GM23248 (cell line): ENCODE measurements at regions not wholly inside any gene's neighbourhood (a gene's known extent, or its start where the extent isn't known, plus 50 kb on each side); places are given as distances from the start of the nearest gene placed in this dataset.
"Not testable (repeated sequence)": the region's sequence is repeated elsewhere in the genome, so short reads cannot be mapped to it uniquely, and the experiment has no call there.

ENCODE experiments used
- DNase-seq: peaks from one replicate; pipeline ENCODE4 v3.0.0-alpha.2; 2015
- H2AFZ ChIP-seq: fragments of 200-600 bp; sonication (generic); 2 replicates; pipeline ENCODE4 v1.6.1; 2016; ENCODE audit warnings: antibody characterized with exemption
- H3F3A ChIP-seq: fragments of 200-600 bp; sonication (generic); 2 replicates; pipeline ENCODE4 v1.6.1; 2016; ENCODE audit warnings: mild to moderate bottlenecking, antibody characterized with exemption, mixed run types; ENCODE audit not compliant: insufficient read depth
- H3K27ac ChIP-seq: fragments of 200-600 bp; sonication (generic); 2 replicates; pipeline ENCODE4 v1.5.1; 2016; ENCODE audit warnings: mild to moderate bottlenecking
- H3K27me3 ChIP-seq: fragments of 200-600 bp; sonication (generic); replicated peaks from 2 replicates; pipeline ENCODE4 v1.6.1; 2016; ENCODE audit warnings: mild to moderate bottlenecking; ENCODE audit not compliant: insufficient read depth
- H3K36me3 ChIP-seq: fragments of 200-600 bp; sonication (generic); 2 replicates; pipeline ENCODE4 v1.6.1; 2016; ENCODE audit warnings: low read depth, mild to moderate bottlenecking
- H3K4me1 ChIP-seq: fragments of 200-600 bp; sonication (generic); 2 replicates; pipeline ENCODE4 v1.6.1; 2016; ENCODE audit warnings: mild to moderate bottlenecking; ENCODE audit not compliant: insufficient read depth
- H3K4me2 ChIP-seq: fragments of 200-600 bp; sonication (generic); one replicate; pipeline ENCODE4 v1.6.1; 2016; ENCODE audit warnings: mild to moderate bottlenecking; ENCODE audit not compliant: unreplicated experiment
- H3K4me3 ChIP-seq: fragments of 200-600 bp; sonication (generic); 2 replicates; pipeline ENCODE4 v1.5.1; 2016; ENCODE audit warnings: mild to moderate bottlenecking
- H3K79me2 ChIP-seq: fragments of 200-600 bp; sonication (generic); 2 replicates; pipeline ENCODE4 v1.6.1; 2016; ENCODE audit warnings: mild to moderate bottlenecking; ENCODE audit not compliant: insufficient read depth
- H3K9ac ChIP-seq: fragments of 200-600 bp; sonication (generic); 2 replicates; pipeline ENCODE4 v1.6.1; 2016; ENCODE audit warnings: mild to moderate bottlenecking
- H3K9me2 ChIP-seq: fragments of 200-600 bp; sonication (generic); 2 replicates; pipeline ENCODE4 v1.6.1; 2016; ENCODE audit warnings: mixed run types, mild to moderate bottlenecking, moderate library complexity; ENCODE audit not compliant: insufficient read depth
- H3K9me3 ChIP-seq: fragments of 200-600 bp; sonication (generic); one replicate; pipeline ENCODE4 v1.6.1; 2017; ENCODE audit warnings: low read depth
- H4K20me1 ChIP-seq: fragments of 200-600 bp; sonication (generic); 2 replicates; pipeline ENCODE4 v1.6.0; 2016; ENCODE audit not compliant: insufficient read depth
- EZH2 ChIP-seq: fragments of 200-600 bp; sonication (generic); IDR thresholded peaks from 2 replicates; pipeline ENCODE4 v1.6.1; 2018; ENCODE audit warnings: antibody characterized with exemption, mild to moderate bottlenecking; ENCODE audit not compliant: insufficient read depth, poor library complexity, severe bottlenecking
- EZH2phosphoT487 ChIP-seq: fragments of 200-600 bp; sonication (generic); IDR thresholded peaks from 2 replicates; pipeline ENCODE4 v1.6.1; 2018; ENCODE audit warnings: antibody characterized with exemption, moderate library complexity, mild to moderate bottlenecking, low read depth; ENCODE audit not compliant: insufficient read depth
- WGBS, 2 experiments: methylation state at CpG; one replicate each; pipeline ENCODE4 v1.1.6; 2015 to 2017; ENCODE audit warnings: low lambda C conversion rate in 2 of 2, low coverage in 1 of 2; ENCODE audit errors: missing lambda C conversion rate in 2 of 2; 5-methylcytosine and 5-hydroxymethylcytosine counted together
- in situ Hi-C: fragments of 300-500 bp; cut with MboI; formaldehyde crosslinking; loops from 2 replicates; pipeline ENCODE4 v1.15.0; 2020

DNA sequence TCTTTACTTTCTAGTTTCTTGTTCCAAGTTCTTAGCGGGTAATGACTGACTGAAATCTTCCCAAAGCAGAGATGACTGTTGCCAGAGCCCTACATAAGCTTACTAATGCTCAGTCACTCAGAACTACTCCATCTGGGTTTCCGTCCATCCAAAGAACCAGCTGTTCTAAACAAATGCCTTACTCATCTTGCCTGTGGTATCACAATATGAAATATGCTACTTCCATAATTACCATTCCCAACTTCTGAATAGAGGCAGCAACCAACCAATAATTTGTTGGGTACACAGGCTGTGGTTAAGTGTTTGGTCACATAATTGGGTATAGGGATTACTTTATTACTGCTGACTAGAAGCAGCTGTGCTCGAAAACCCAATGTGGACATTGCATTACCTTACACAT is 930.2 kb upstream of the DIAPH2 start:
- Histone ChIP-seq H3K9me2 (no peaks in the 10 kb centered on the region), H3K27ac (no peak overlapping the region), H3K9me3 (no peaks in the 10 kb centered on the region), H2AFZ (no peak overlapping the region), H3K9ac (no peak overlapping the region), H3K4me2 (no peak overlapping the region), H3K27me3 (no peaks in the 10 kb centered on the region), H3K4me1 (no peaks in the 10 kb centered on the region), H3K4me3 (no peak overlapping the region), H3K79me2 (no peaks in the 10 kb centered on the region), H3K36me3 (no peaks in the 10 kb centered on the region), H4K20me1 (no peaks in the 10 kb centered on the region), H3F3A (no peaks in the 10 kb centered on the region)
- TF ChIP-seq EZH2 (no peak), EZH2phosphoT487 (no peak)
- DNase-seq, result no peak
- in situ Hi-C loops, result no loop called here
- WGBS, 2 experiments, result 4 to 19% methylated on average over 2 to 3 of the region's 3 CpGs

DNA sequence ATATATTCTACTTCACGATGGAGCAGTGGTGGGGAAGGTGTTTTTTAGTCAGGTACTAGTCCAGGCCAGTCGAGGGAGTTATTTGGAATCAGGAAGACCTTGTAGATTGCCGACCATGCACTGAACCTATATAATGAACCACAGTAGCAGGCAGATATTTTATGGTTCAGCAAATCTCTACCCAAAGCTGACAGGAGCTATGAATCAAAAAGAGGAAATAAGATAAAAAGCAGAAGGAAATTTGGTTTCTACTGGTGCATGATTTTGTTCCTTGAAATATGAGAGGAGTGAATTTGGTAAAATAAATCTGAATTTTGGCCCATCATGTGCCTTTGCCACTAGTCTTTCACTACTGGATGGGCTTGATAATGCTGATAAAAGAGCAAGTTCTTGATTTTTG is 924.3 kb upstream of the DIAPH2 start:
- H2AFZ ChIP-seq, result no peak overlapping the region
- no peaks in the 10 kb centered on the region for H3K79me2 ChIP-seq
- no peaks in the 10 kb centered on the region for H3K9me2 ChIP-seq
- TF ChIP-seq EZH2phosphoT487 (no peak), EZH2 (no peak)
- H3K9ac ChIP-seq, result no peak overlapping the region
- in situ Hi-C loops, result no loop called here
- H3K27ac ChIP-seq, result no peak overlapping the region
- H3F3A ChIP-seq, result no peaks in the 10 kb centered on the region
- H3K4me1 ChIP-seq, result no peaks in the 10 kb centered on the region
- H3K4me3 ChIP-seq, result no peak overlapping the region
- H3K36me3 ChIP-seq, result no peaks in the 10 kb centered on the region
- no peaks in the 10 kb centered on the region for H4K20me1 ChIP-seq
- no peaks in the 10 kb centered on the region for H3K27me3 ChIP-seq
- no peak for DNase-seq
- no peaks in the 10 kb centered on the region for H3K9me3 ChIP-seq
- 3 to 8% methylated on average over 3 of the region's 3 CpGs for WGBS, 2 experiments
- no peak overlapping the region for H3K4me2 ChIP-seq

DNA sequence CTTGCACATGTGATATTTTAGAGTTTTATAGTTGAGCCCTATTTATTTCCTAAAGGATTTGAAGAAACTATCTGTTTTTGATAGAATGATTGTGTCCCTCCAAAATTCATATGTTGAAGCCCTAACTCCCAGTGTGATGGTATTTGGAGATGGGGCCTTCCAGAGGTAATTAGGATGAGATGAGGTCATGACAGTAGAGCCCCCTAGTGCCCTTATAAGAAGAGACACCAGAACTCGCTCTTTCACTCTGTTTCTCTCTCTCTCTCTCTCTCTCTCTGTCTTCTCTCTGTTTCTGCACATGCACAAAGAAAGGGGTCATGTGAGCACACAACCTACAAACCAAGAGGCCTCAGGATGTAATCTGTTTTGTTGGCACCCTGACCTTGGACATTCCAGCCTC is 921.9 kb upstream of the DIAPH2 start:
- Histone ChIP-seq H3K4me2 (no peak overlapping the region), H4K20me1 (no peaks in the 10 kb centered on the region), H3K4me3 (no peak overlapping the region), H3K4me1 (no peaks in the 10 kb centered on the region), H3K9me2 (no peaks in the 10 kb centered on the region), H3K79me2 (no peaks in the 10 kb centered on the region), H3K27me3 (no peaks in the 10 kb centered on the region), H3F3A (no peaks in the 10 kb centered on the region), H3K36me3 (no peaks in the 10 kb centered on the region), H3K9me3 (no peaks in the 10 kb centered on the region), H2AFZ (no peak overlapping the region), H3K27ac (no peak overlapping the region), H3K9ac (no peak overlapping the region)
- in situ Hi-C loops, result no loop called here
- TF ChIP-seq EZH2 (no peak), EZH2phosphoT487 (no peak)
- DNase-seq, result no peak
- 0% methylated on average over 1 of the region's 1 CpG; no CpG with 5 or more reads in 1 of the 2 experiments for WGBS, 2 experiments

DNA sequence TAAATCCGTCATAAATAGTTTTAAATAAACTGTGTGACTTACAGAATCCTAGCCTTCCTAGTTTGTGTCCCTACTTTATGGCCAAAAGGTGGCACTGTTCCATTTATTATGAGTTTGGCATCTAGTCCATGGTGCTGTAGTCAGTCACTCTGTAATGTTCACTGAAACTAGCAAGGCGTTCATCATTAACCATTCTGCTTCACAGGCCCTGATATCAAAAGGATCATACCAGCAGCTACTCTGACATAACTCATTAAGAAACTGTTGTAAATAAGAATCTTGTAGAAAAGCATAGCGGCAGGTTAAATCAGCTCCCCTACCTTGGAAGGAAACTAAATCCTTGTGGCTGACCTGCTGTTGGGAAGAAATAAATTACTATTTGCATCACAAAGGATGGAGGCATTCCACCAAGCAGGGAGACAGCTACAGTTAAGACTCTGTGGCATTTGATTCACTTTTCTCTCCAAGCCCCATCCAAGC is 919.6 kb upstream of the DIAPH2 start:
- Histone ChIP-seq H3K9me2 (no peaks in the 10 kb centered on the region), H3F3A (no peaks in the 10 kb centered on the region), H3K36me3 (no peaks in the 10 kb centered on the region), H3K27ac (no peak overlapping the region), H4K20me1 (no peaks in the 10 kb centered on the region), H3K9ac (no peak overlapping the region), H3K79me2 (no peaks in the 10 kb centered on the region), H3K4me1 (no peaks in the 10 kb centered on the region), H3K4me2 (no peak overlapping the region), H3K9me3 (no peaks in the 10 kb centered on the region), H3K4me3 (no peak overlapping the region), H2AFZ (no peak overlapping the region), H3K27me3 (no peaks in the 10 kb centered on the region)
- in situ Hi-C loops, result no loop called here
- peak; percentile 28 for DNase-seq
- WGBS, 2 experiments, result 33 to 36% methylated on average over 3 of the region's 3 CpGs
- no peak for TF ChIP-seq EZH2phosphoT487
- no peak for TF ChIP-seq EZH2

DNA sequence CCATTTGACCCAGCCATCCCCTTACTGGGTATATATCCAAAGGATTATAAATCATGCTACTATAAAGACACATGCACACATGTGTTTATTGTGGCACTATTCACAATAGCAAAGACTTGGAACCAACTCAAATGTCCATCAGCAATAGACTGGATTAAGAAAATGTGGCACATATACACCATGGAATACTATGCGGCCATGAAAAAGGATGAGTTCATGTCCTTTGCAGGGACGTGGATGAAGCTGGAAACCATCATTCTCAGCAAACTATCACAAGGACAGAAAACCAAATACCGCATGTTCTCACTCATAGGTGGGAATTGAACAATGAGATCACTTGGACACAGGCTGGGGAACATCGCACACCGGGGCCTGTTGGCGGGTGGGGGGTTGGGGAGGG is 913.4 kb upstream of the DIAPH2 start:
- 47 to 48% methylated on average over 6 of the region's 6 CpGs for WGBS, 2 experiments
- H3K27me3 ChIP-seq, H4K20me1 ChIP-seq, H3K4me1 ChIP-seq, H3K4me3 ChIP-seq, H2AFZ ChIP-seq, H3K4me2 ChIP-seq, H3K27ac ChIP-seq, H3K36me3 ChIP-seq, H3K9me3 ChIP-seq, H3F3A ChIP-seq, in situ Hi-C loops, DNase-seq, H3K9me2 ChIP-seq, H3K79me2 ChIP-seq, H3K9ac ChIP-seq: not testable (repeated sequence)
